Ammon's horn (tissue), 1 donor: ENCODE measurements at regions not wholly inside any gene's neighbourhood (a gene's known extent, or its start where the extent isn't known, plus 50 kb on each side); places are given as distances from the start of the nearest gene placed in this dataset.
"Not testable (repeated sequence)": the region's sequence is repeated elsewhere in the genome, so short reads cannot be mapped to it uniquely, and the experiment has no call there.

ENCODE experiments used
- DNase-seq: peaks from one replicate; pipeline ENCODE4 v3.0.0-alpha.2; 2016; ENCODE audit warnings: low spot score

GRCh38 chr2:193861557-193861956, 1666.8 kb upstream of the TMEFF2 start:
- DNase-seq: no peak

GRCh38 chr2:193847991-193848390, 1653.3 kb upstream of the TMEFF2 start:
- no peak for DNase-seq

- DNase-seq: no peak
Observed at GRCh38 chr2:193847130-193847529, 1652.4 kb upstream of the TMEFF2 start.

GRCh38 chr2:193845604-193846003, 1650.9 kb upstream of the TMEFF2 start:
- DNase-seq: no peak

GRCh38 chr2:193843675-193844074, 1648.9 kb upstream of the TMEFF2 start:
- DNase-seq: no peak

DNA sequence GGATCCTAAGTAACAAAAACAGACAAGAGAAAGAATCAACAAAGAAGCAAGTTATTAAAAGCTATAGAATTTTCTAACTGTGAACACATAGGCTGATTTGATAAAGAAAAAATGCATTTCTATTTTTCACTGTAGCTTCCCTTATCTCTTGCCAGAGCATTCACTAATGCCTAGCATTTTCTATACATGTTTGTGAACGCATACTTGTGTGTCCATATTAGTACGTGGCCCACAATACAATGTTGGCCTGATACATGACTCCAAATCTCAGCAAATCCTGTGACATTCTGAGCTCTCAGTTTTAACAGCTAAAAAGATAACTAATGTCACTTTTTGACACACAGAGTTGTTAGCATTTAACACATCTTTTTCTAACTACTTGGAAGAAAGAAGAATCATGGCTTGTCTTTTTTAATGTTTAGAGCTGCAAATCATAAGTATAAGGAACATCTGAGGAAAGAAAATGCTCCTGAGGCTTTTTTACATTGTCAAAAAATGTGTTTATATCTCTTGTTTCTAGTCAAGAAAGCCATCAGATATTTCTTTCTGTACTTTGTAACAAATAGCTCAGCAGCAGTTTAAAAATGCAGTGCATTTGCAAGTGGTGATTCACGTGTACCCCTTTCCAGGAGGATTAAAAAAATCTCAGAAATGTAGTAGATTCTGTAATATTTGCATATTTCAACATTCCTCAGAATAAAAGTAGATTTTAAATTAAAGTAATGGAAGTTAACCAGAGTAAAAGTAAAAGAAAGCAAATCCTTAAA, 1646.8 kb upstream of the TMEFF2 start:
- DNase-seq: no peak

DNA sequence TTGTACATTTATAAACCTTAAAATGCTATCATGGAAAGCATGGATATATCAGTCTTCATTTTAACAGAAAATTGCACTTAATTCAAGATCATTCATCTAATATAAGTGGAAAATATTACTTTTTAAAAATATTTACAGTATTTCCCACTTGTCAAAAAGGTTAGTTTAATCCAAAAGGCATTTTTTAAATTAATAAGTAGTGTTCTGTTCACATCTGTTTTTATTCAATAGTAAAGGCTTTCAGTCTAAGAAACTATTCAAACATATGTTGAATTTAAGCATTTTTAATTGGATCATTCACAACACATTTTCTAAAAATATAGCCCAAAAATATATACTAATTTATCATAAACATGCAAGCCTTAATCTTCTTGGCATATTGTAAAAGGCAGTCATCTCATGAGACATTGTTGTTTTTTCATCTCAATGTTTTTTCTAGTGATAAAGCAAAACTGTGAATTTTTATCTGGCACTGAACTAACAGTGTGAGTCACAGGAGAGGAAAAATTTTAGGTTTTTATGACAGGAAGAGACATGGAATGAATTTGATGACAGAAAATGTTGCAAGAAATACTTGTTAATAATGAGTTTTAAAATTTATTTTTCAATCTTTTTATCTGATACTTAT, 1642.5 kb upstream of the TMEFF2 start:
- no peak for DNase-seq

GRCh38 chr2:193836424-193837006, 1641.8 kb upstream of the TMEFF2 start:
- DNase-seq: not testable (repeated sequence)

GRCh38 chr2:193833895-193834294, 1639.2 kb upstream of the TMEFF2 start:
- not testable (repeated sequence) for DNase-seq

GRCh38 chr2:193824474-193824873, 1629.7 kb upstream of the TMEFF2 start:
- no peak for DNase-seq

GRCh38 chr2:193818801-193819499, 1624.2 kb upstream of the TMEFF2 start:
- DNase-seq: no peak

DNA sequence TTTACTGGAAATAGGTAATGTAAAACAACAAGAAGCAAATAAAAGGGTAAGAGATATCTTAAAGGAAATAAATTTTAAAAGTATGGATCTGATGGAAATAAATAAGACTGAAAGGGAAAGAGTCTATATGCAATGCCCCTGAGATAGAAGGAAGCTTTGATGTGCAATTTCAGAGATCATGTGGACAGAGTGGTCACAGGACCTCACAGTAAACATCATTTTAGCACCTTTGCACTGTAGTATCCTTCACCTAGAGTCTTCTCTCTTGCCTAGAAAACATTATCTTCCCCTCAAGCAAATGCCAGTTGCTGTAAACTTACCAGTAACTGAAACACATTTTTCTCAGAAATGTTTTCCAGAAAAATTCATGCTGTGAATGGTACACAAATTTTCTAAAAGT, 1621.3 kb upstream of the TMEFF2 start:
- no peak for DNase-seq

GRCh38 chr2:193810533-193810932, 1615.8 kb upstream of the TMEFF2 start:
- no peak for DNase-seq

GRCh38 chr2:193808877-193809276, 1614.1 kb upstream of the TMEFF2 start:
- DNase-seq: no peak

GRCh38 chr2:193806088-193806774, 1611.5 kb upstream of the TMEFF2 start:
- DNase-seq: no peak

DNA sequence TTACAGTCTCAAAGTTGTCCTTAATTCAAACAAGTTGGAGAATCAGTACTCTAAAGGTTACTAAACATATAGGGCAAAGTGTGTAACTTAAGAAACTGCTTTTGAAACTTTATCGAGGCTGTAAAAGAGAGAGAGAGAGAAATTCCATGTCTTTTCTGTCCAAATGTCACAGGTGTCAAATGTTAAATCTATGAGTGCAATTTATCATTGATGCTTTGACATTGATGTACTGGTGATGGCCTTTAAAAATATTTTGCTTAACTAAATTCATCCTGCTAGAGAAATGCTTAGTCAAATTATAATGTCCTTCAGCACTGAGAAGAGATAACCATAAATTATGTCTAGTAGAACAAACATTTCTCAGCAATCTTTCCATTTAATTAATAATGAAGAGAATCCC, 1602.1 kb upstream of the TMEFF2 start:
- no peak for DNase-seq

DNA sequence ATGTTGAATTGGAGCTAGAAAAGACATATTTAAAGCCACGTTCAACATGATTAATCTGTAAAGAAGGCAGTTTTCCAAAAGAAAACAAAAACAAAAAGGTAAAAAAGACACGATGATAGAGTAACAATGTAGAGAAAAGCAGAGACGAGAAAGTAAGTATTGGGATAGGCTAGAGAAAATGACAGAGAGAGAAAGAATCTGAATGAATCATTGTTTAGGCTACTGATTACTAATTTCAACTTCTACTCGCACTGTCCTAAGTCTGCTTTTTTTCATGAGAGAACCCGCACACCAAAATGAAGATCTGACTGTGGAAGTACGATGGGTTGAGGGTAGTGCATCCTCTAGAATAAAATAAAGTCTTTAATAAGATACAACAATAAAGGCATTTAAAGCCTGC, 1599.2 kb upstream of the TMEFF2 start:
- DNase-seq: no peak

DNA sequence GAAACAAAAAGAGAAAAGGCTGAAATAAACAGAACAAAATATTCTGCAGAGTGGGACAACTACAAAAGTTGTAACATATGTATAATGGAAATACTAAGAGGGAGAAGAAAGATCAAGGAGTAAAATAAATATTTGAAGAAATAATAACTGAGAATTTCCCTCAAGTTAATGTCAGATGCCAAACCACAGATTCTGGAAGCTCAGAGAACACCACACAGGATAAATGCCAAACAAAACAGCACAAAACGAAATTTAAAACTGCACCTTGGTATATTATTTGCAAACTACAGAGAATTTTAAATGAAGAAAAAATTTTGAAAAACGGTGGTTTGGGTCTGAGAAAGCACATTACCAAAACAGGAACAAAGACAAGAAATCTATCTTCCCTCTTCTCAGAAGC, 1588.9 kb upstream of the TMEFF2 start:
- no peak for DNase-seq

DNA sequence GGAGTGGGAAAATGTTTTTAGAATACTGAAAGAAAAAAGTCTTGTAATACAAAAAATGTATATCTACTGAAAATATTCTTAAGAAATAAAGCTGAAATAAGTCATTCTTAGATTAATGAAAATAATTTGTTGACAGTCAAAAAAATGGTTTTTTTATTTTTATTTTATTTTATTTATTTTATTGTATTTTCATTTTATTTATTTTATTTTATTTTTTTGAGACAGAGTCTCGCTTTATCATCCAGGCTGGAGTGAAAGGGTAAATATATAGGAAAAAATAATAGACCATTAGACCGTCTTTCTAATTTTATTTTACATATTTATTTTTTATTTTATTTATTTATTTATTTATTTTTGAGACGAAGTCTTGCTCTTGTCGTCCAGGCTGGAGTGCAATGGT, 1583.6 kb upstream of the TMEFF2 start:
- DNase-seq: no peak

GRCh38 chr2:193776988-193777387, 1582.3 kb upstream of the TMEFF2 start:
- no peak for DNase-seq

GRCh38 chr2:193774166-193774565, 1579.4 kb upstream of the TMEFF2 start:
- DNase-seq: no peak

- DNase-seq: no peak
Observed at GRCh38 chr2:193751299-193751698, 1556.6 kb upstream of the TMEFF2 start.
